SK-N-SH (cell line): ENCODE measurements at regions not wholly inside any gene's neighbourhood (a gene's known extent, or its start where the extent isn't known, plus 50 kb on each side); places are given as distances from the start of the nearest gene placed in this dataset.

Experiments used
- CTCF ChIA-PET: fragments of 300-600, 350-600 bp; formaldehyde crosslinking; extraction: SDS; loops from one replicate; lab custom pipeline; 2021; lab: Yijun Ruan, JAX
- POLR2A ChIA-PET: fragments of 350-600 bp; sonication (Branson Sonifier 250); formaldehyde crosslinking; extraction: SDS; loops from one replicate; lab custom pipeline; 2020; ENCODE audit warnings: antibody characterized with exemption, inconsistent platforms; lab: Yijun Ruan, JAX
- DNase-seq: peaks from one replicate; pipeline ENCODE4 v3.0.0; 2012
- H2AFZ ChIP-seq: fragments of 200-600 bp; sonication (generic); 2 replicates; pipeline ENCODE4 v1.8.1; 2016; ENCODE audit warnings: antibody characterized with exemption, mild to moderate bottlenecking, low read depth
- H3F3A ChIP-seq: fragments of 200-600 bp; sonication (generic); replicated peaks from 2 replicates; pipeline ENCODE3; 2016; ENCODE audit warnings: antibody characterized with exemption, mild to moderate bottlenecking; ENCODE audit not compliant: insufficient read depth
- H3K27ac ChIP-seq, 2 experiments: fragments of 200-500 bp in 1 of 2; fragments of 200-600 bp in 1 of 2; sonication (Bioruptor generic) in 1 of 2; sonication (generic), shearing (Covaris generic) in 1 of 2; 2 replicates each; pipeline versions ENCODE4 v1.5.1 to v1.6.1; 2014 to 2016; ENCODE audit warnings: low read depth in 2 of 2, inconsistent platforms in 1 of 2, low read length in 1 of 2, mild to moderate bottlenecking in 1 of 2, mixed read lengths in 1 of 2
- H3K27me3 ChIP-seq: fragments of 200-600 bp; sonication (generic), shearing (Covaris generic); 2 replicates; pipeline ENCODE4 v1.6.1; 2016; ENCODE audit warnings: mixed run types; ENCODE audit not compliant: insufficient read depth
- H3K36me3 ChIP-seq, 2 experiments: fragments of 200-500 bp in 1 of 2; fragments of 200-600 bp in 1 of 2; sonication (Bioruptor generic) in 1 of 2; sonication (generic) in 1 of 2; replicated peaks in 1 of 2; 2 replicates each; pipeline versions ENCODE3 to v1.5.1; 2014 to 2016; ENCODE audit warnings: low read length in 1 of 2, mild to moderate bottlenecking in 1 of 2; ENCODE audit not compliant: insufficient read depth in 2 of 2, control insufficient read depth in 1 of 2
- H3K4me1 ChIP-seq, 2 experiments: fragments of 200-500 bp in 1 of 2; fragments of 200-600 bp in 1 of 2; sonication (Bioruptor generic) in 1 of 2; sonication (generic), shearing (Covaris generic) in 1 of 2; 2 replicates each; pipeline versions ENCODE4 v1.5.1 to v1.6.1; 2014 to 2016; ENCODE audit warnings: low read depth in 1 of 2, low read length in 1 of 2, mixed run types in 1 of 2; ENCODE audit not compliant: insufficient read depth in 2 of 2, control insufficient read depth in 1 of 2
- H3K4me2 ChIP-seq: fragments of 200-600 bp; sonication (generic), shearing (Covaris generic); 2 replicates; pipeline ENCODE4 v1.6.1; 2017; ENCODE audit warnings: mixed run types
- H3K4me3 ChIP-seq, 2 experiments: fragments of 200-500 bp in 1 of 2; fragments of 200-600 bp in 1 of 2; sonication (Bioruptor generic) in 1 of 2; sonication (generic), shearing (Covaris generic) in 1 of 2; 2 replicates each; pipeline versions ENCODE4 v1.5.1 to v1.8.1; 2014 to 2016; ENCODE audit warnings: low read depth in 2 of 2, inconsistent platforms in 1 of 2, low read length in 1 of 2, mild to moderate bottlenecking in 1 of 2, mixed read lengths in 1 of 2, moderate library complexity in 1 of 2
- H3K79me2 ChIP-seq: fragments of 200-600 bp; sonication (generic); 2 replicates; pipeline ENCODE4 v1.8.1; 2017; ENCODE audit warnings: mild to moderate bottlenecking; ENCODE audit not compliant: insufficient read depth
- H3K9ac ChIP-seq: fragments of 200-600 bp; sonication (generic); 2 replicates; pipeline ENCODE4 v1.6.1; 2017; ENCODE audit warnings: mixed run types
- H3K9me2 ChIP-seq: fragments of 200-600 bp; sonication (generic); 2 replicates; pipeline ENCODE4 v1.6.1; 2017; ENCODE audit warnings: mixed run types
- H3K9me3 ChIP-seq: fragments of 200-600 bp; sonication (generic); 2 replicates; pipeline ENCODE4 v1.6.1; 2017; ENCODE audit warnings: mixed run types, mild to moderate bottlenecking, moderate library complexity
- H4K20me1 ChIP-seq: fragments of 200-600 bp; sonication (generic); 2 replicates; pipeline ENCODE4 v1.6.1; 2017; ENCODE audit warnings: mild to moderate bottlenecking, mixed run types; ENCODE audit not compliant: insufficient read depth
- ELF1 ChIP-seq: IDR thresholded peaks from 2 replicates; pipeline ENCODE4 v1.4.0; 2012
- EP300 ChIP-seq, 2 experiments: IDR thresholded peaks; 2 replicates each; pipeline versions ENCODE4 v1.4.0 to v1.6.1; 2012; ENCODE audit warnings: borderline replicate concordance in 1 of 2, low read depth in 1 of 2, low read length in 1 of 2
- FOXM1 ChIP-seq: IDR thresholded peaks from 2 replicates; pipeline ENCODE4 v1.4.0; 2012; ENCODE audit warnings: low read depth, mild to moderate bottlenecking
- SMC3 ChIP-seq: IDR thresholded peaks from 2 replicates; pipeline ENCODE4 v1.6.1; 2012; ENCODE audit warnings: low read depth, low read length, improper control_type of control experiment
- TCF12 ChIP-seq: IDR thresholded peaks from 2 replicates; pipeline ENCODE4 v1.4.0; 2012
- WGBS: methylation state at CpG from one replicate; pipeline ENCODE4 v1.1.6; 2017; ENCODE audit warnings: low lambda C conversion rate; 5-methylcytosine and 5-hydroxymethylcytosine counted together
- TF ChIP-seq, protein P1 (sequence below): IDR thresholded peaks from 2 replicates; pipeline ENCODE4 v1.4.0; 2012; ENCODE audit warnings: low read depth, borderline replicate concordance
- TF ChIP-seq, protein P2 (sequence below): IDR thresholded peaks from 2 replicates; pipeline ENCODE4 v1.4.0; 2012; ENCODE audit warnings: low read depth
- TF ChIP-seq, protein P3 (sequence below): IDR thresholded peaks from 2 replicates; pipeline ENCODE4; 2012
- TF ChIP-seq, protein P4 (sequence below): fragments of 150-350 bp; IDR thresholded peaks from 2 replicates; pipeline ENCODE4 v1.6.1; 2016; ENCODE audit warnings: mild to moderate bottlenecking, low read depth, low read length
- TF ChIP-seq, protein P5 (sequence below): IDR thresholded peaks from 2 replicates; pipeline ENCODE4 v1.4.0; 2012; ENCODE audit warnings: low read depth, borderline replicate concordance

DNA sequence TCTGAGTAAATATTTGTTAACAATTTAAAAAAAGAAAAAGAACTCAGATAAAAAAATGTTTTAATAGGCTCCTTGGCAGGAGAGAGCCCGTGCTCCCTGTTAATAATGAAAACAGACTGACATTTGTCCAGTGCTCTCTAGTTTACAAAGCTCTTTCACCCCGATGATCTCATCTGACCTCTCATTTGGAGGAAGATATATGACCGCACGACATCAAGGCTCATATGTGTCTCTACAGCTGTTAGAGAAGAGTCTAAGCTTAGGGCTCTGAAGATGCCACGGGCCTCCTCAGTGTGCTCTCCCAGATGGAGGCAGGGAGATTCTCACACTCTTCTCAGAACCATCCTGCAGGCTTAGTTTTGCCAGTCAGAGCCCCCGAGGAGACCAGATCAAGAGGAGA lies 280.8 kb upstream of the IRX5 start (continued):
- TF ChIP-seq ELF1 = no peak

DNA sequence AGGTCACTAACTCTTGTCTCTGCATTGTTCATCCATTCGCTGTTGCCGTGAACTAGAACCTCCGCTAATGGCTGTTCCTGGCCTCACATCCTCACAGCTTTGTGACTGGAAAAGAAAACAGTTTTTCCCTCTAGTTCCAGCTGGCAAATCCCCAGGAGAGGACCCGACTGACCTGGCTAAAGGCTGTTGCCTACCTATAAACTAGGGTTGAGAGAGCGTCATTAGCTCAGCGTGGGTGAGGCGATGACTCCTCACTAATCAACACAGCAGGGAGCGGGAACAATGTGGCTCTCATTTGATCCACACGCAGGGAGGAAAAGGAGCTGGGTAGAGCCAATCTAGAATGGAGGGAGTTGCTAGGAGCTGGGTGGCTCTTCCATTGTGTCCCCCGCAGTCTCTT lies 282.1 kb upstream of the IRX5 start:
- no peak overlapping the region for H3K4me3 ChIP-seq
- TF ChIP-seq SMC3 (no peak), TCF12 (no peak), FOXM1 (no peak), EP300 (IDR thresholded peaks at IDR 0.05; ENCODE audit: borderline replicate concordance in 1 of 2, low read depth in 1 of 2, low read length in 1 of 2) (no peak)
- TF ChIP-seq, protein P1, sequence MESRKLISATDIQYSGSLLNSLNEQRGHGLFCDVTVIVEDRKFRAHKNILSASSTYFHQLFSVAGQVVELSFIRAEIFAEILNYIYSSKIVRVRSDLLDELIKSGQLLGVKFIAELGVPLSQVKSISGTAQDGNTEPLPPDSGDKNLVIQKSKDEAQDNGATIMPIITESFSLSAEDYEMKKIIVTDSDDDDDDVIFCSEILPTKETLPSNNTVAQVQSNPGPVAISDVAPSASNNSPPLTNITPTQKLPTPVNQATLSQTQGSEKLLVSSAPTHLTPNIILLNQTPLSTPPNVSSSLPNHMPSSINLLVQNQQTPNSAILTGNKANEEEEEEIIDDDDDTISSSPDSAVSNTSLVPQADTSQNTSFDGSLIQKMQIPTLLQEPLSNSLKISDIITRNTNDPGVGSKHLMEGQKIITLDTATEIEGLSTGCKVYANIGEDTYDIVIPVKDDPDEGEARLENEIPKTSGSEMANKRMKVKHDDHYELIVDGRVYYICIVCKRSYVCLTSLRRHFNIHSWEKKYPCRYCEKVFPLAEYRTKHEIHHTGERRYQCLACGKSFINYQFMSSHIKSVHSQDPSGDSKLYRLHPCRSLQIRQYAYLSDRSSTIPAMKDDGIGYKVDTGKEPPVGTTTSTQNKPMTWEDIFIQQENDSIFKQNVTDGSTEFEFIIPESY = no peak
- TF ChIP-seq, protein P2, sequence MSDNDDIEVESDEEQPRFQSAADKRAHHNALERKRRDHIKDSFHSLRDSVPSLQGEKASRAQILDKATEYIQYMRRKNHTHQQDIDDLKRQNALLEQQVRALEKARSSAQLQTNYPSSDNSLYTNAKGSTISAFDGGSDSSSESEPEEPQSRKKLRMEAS = no peak
- TF ChIP-seq, protein P3, sequence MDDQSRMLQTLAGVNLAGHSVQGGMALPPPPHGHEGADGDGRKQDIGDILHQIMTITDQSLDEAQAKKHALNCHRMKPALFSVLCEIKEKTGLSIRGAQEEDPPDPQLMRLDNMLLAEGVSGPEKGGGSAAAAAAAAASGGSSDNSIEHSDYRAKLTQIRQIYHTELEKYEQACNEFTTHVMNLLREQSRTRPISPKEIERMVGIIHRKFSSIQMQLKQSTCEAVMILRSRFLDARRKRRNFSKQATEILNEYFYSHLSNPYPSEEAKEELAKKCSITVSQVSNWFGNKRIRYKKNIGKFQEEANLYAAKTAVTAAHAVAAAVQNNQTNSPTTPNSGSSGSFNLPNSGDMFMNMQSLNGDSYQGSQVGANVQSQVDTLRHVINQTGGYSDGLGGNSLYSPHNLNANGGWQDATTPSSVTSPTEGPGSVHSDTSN = no peak
- ChIA-PET CTCF (no interaction called here), POLR2A (no interaction called here)
- H2AFZ ChIP-seq = no peak overlapping the region
- no peak overlapping the region for H3K27ac ChIP-seq
- H4K20me1 ChIP-seq = no peaks in the 10 kb centered on the region
- no peak for DNase-seq
- WGBS = 78% methylated on average over 10 of the region's 10 CpGs
- H3K36me3 ChIP-seq = no peaks in the 10 kb centered on the region
- H3K4me1 ChIP-seq = no peaks in the 10 kb centered on the region
- H3K27me3 ChIP-seq = no peaks in the 10 kb centered on the region
- no peak overlapping the region for H3K9ac ChIP-seq
- no peaks in the 10 kb centered on the region for H3K79me2 ChIP-seq
- no peaks in the 10 kb centered on the region for H3K9me2 ChIP-seq
- no peak overlapping the region for H3K4me2 ChIP-seq
- no peaks in the 10 kb centered on the region for H3K9me3 ChIP-seq
- H3F3A ChIP-seq = no peaks in the 10 kb centered on the region

DNA sequence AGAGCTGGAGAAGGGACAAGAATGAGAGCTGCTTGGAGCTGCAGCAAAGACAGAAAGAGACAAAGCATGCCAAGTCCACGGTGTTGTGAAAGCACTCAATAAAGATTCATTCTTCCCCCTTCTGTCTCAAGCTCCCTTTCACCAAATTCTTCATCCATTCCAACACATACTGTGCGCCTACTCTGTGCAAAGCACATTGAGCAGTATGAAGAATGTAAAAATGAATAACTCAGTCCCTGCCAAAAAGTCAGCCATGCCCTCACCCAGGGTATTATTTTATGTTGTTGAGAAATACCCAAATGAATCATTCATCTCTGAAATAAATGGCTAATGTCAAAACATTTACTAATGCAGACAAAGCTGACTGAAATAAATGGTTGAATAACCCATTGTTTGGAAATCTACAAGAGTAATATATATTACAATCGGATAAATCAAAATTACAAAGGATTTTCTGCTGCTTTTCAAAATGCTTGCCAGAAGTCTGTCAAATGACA lies 282.9 kb upstream of the IRX5 start:
- no peaks in the 10 kb centered on the region for H3K9me2 ChIP-seq
- H2AFZ ChIP-seq = no peak overlapping the region
- 42% methylated on average over 3 of the region's 3 CpGs for WGBS
- H3K36me3 ChIP-seq = no peaks in the 10 kb centered on the region
- H3K9ac ChIP-seq = no peak overlapping the region
- CTCF ChIA-PET = no interaction called here
- H3K4me1 ChIP-seq = no peaks in the 10 kb centered on the region
- no peak for DNase-seq
- no peaks in the 10 kb centered on the region for H3F3A ChIP-seq
- H3K27me3 ChIP-seq = no peaks in the 10 kb centered on the region
- no peak overlapping the region for H3K4me2 ChIP-seq
- H3K9me3 ChIP-seq = no peaks in the 10 kb centered on the region
- TF ChIP-seq, protein P4, sequence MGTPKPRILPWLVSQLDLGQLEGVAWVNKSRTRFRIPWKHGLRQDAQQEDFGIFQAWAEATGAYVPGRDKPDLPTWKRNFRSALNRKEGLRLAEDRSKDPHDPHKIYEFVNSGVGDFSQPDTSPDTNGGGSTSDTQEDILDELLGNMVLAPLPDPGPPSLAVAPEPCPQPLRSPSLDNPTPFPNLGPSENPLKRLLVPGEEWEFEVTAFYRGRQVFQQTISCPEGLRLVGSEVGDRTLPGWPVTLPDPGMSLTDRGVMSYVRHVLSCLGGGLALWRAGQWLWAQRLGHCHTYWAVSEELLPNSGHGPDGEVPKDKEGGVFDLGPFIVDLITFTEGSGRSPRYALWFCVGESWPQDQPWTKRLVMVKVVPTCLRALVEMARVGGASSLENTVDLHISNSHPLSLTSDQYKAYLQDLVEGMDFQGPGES = no peak
- TF ChIP-seq, protein P5, sequence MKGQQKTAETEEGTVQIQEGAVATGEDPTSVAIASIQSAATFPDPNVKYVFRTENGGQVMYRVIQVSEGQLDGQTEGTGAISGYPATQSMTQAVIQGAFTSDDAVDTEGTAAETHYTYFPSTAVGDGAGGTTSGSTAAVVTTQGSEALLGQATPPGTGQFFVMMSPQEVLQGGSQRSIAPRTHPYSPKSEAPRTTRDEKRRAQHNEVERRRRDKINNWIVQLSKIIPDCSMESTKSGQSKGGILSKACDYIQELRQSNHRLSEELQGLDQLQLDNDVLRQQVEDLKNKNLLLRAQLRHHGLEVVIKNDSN = no peak
- TF ChIP-seq FOXM1 = no peak
- POLR2A ChIA-PET = no interaction called here
- H3K27ac ChIP-seq = no peak overlapping the region
- no peak overlapping the region for H3K4me3 ChIP-seq
- no peaks in the 10 kb centered on the region for H4K20me1 ChIP-seq
- no peaks in the 10 kb centered on the region for H3K79me2 ChIP-seq
